Calu3 (cell line): ENCODE measurements at regions not wholly inside any gene's neighbourhood (a gene's known extent, or its start where the extent isn't known, plus 50 kb on each side); places are given as distances from the start of the nearest gene placed in this dataset.
"Not testable (repeated sequence)": the region's sequence is repeated elsewhere in the genome, so short reads cannot be mapped to it uniquely, and the experiment has no call there.

Experiments
- BruUV-seq: library from RNA; stranded (reverse); fragments of 400-500 nt; replicated peaks from 2 replicates; lab custom pipeline; 2021; lab: Mats Ljungman, UMichigan
- CTCF ChIA-PET: fragments of 300-600 bp; sonication (Branson Sonifier 250); formaldehyde crosslinking; loops from one replicate; lab custom pipeline; 2022; ENCODE audit warnings: antibody characterized with exemption; lab: Charles Lee
- DNase-seq: peaks from one replicate; pipeline ENCODE4 v3.0.0; 2022
- H3K27ac Mint-ChIP-seq: one replicate; pipeline ENCODE4 v1.8.0; 2022; ENCODE audit warnings: mixed read lengths; ENCODE audit not compliant: unreplicated experiment
- H3K27me3 Mint-ChIP-seq: one replicate; pipeline ENCODE4 v1.8.0; 2022; ENCODE audit warnings: mixed read lengths; ENCODE audit not compliant: unreplicated experiment
- H3K36me3 Mint-ChIP-seq: one replicate; pipeline ENCODE4 v1.8.0; 2022; ENCODE audit warnings: mild to moderate bottlenecking, moderate library complexity, mixed read lengths; ENCODE audit not compliant: insufficient read depth, unreplicated experiment
- H3K4me1 Mint-ChIP-seq: one replicate; pipeline ENCODE4 v1.8.0; 2022; ENCODE audit warnings: mild to moderate bottlenecking, low read depth, mixed read lengths; ENCODE audit not compliant: unreplicated experiment
- H3K4me3 Mint-ChIP-seq: one replicate; pipeline ENCODE4 v1.8.0; 2022; ENCODE audit warnings: mild to moderate bottlenecking, low read depth, moderate library complexity, mixed read lengths; ENCODE audit not compliant: unreplicated experiment
- H3K9me3 Mint-ChIP-seq: one replicate; pipeline ENCODE4 v1.8.0; 2022; ENCODE audit warnings: low read depth, mixed read lengths; ENCODE audit not compliant: unreplicated experiment
- CTCF ChIP-seq: fragments of 200-600 bp; IDR thresholded peaks from one replicate; pipeline ENCODE4 v1.8.0; 2022; ENCODE audit warnings: antibody characterized with exemption; ENCODE audit not compliant: unreplicated experiment
- intact Hi-C: fragments of 100-400 bp; cut with micrococcal nuclease; formaldehyde crosslinking; loops from one replicate; pipeline ENCODE4 v1.10.0; 2022; ENCODE audit not compliant: unreplicated experiment

GRCh38 chr18:71233177-71233576, 944.3 kb downstream of the SOCS6 start:
- intact Hi-C loops = no loop called here
- no peaks in the 10 kb centered on the region for H3K4me1 Mint-ChIP-seq
- no TSS peak for BruUV-seq
- H3K36me3 Mint-ChIP-seq = no peaks in the 10 kb centered on the region
- no peak for DNase-seq
- no peak for TF ChIP-seq CTCF
- CTCF ChIA-PET = no interaction called here
- H3K9me3 Mint-ChIP-seq = no peaks in the 10 kb centered on the region
- no peaks in the 10 kb centered on the region for H3K27me3 Mint-ChIP-seq
- H3K4me3 Mint-ChIP-seq = no peak overlapping the region
- H3K27ac Mint-ChIP-seq = no peak overlapping the region

DNA sequence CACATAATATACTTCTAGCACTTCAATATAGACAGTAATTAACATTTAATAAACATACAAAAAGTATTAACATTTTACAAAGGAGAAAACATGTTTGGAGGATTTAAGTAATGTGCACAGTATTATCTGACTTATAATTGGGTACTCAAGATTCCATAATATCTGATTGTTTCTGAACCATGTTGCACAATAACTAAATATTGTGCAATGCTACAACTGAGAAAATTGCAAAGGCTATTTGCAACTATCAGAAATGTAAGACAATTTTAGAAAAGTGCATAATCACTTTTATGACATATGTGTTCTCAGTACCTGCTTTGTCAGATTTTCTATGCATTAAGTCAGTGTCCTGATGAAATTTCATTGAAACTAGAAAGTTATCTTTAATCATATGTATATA, 934.6 kb downstream of the SOCS6 start:
- peaks cover 2% of the 10 kb centered on the region for H3K9me3 Mint-ChIP-seq
- H3K27me3 Mint-ChIP-seq = no peaks in the 10 kb centered on the region
- no peak for TF ChIP-seq CTCF
- no peaks in the 10 kb centered on the region for H3K4me1 Mint-ChIP-seq
- intact Hi-C loops = no loop called here
- CTCF ChIA-PET = no interaction called here
- no peak for DNase-seq
- H3K36me3 Mint-ChIP-seq = no peaks in the 10 kb centered on the region
- no peak overlapping the region for H3K4me3 Mint-ChIP-seq
- H3K27ac Mint-ChIP-seq = no peak overlapping the region
- BruUV-seq = no TSS peak

GRCh38 chr18:71221405-71221804, 932.6 kb downstream of the SOCS6 start:
- no peaks in the 10 kb centered on the region for H3K27me3 Mint-ChIP-seq
- no peak for DNase-seq
- H3K4me1 Mint-ChIP-seq = no peaks in the 10 kb centered on the region
- BruUV-seq = no TSS peak
- H3K4me3 Mint-ChIP-seq = no peak overlapping the region
- H3K9me3 Mint-ChIP-seq = peaks cover 2% of the 10 kb centered on the region
- TF ChIP-seq CTCF = no peak
- CTCF ChIA-PET = no interaction called here
- intact Hi-C loops = no loop called here
- H3K36me3 Mint-ChIP-seq = no peaks in the 10 kb centered on the region
- H3K27ac Mint-ChIP-seq = no peak overlapping the region

- BruUV-seq, intact Hi-C loops, H3K27ac Mint-ChIP-seq, H3K36me3 Mint-ChIP-seq, H3K4me1 Mint-ChIP-seq, H3K27me3 Mint-ChIP-seq, H3K9me3 Mint-ChIP-seq, H3K4me3 Mint-ChIP-seq, DNase-seq: not testable (repeated sequence)
- CTCF ChIA-PET = interaction anchor here (0.7 kb wide), 1 partner anchor 22 kb away, joined by 3 read pairs; no protein-coding TSS in a partner anchor
Observed at GRCh38 chr18:71212739-71213138, 923.9 kb downstream of the SOCS6 start.

- CTCF ChIA-PET = no interaction called here
- intact Hi-C loops = no loop called here
- Mint-ChIP-seq H3K4me3 (no peak overlapping the region), H3K36me3 (no peaks in the 10 kb centered on the region), H3K4me1 (no peaks in the 10 kb centered on the region), H3K27me3 (no peaks in the 10 kb centered on the region), H3K27ac (no peak overlapping the region), H3K9me3 (peaks cover 3% of the 10 kb centered on the region)
- no TSS peak for BruUV-seq
- DNase-seq = no peak
- no peak for TF ChIP-seq CTCF
Observed at GRCh38 chr18:71212222-71212621, 923.4 kb downstream of the SOCS6 start.
